Esophagus squamous epithelium (tissue), 5 donors: ENCODE measurements at regions not wholly inside any gene's neighbourhood (a gene's known extent, or its start where the extent isn't known, plus 50 kb on each side); places are given as distances from the start of the nearest gene placed in this dataset.

Experiments used
- DNase-seq: peaks from one replicate; lab custom pipeline; 2025; lab: John Stamatoyannopoulos, UW
- H3K27ac ChIP-seq, 4 donors: fragments of 200-600 bp; sonication (generic); one replicate each; pipeline ENCODE4 v1.5.1; 2016 to 2019; ENCODE audit warnings: mild to moderate bottlenecking in 1 of 4
- H3K27me3 ChIP-seq, 4 donors: fragments of 200-600 bp; sonication (generic); 1 replicate in 3 of 4; 2 replicates in 1 of 4; pipeline versions ENCODE4 v1.5.1 to v1.6.0; 2017 to 2021; ENCODE audit warnings: antibody characterized with exemption in 1 of 4
- H3K36me3 ChIP-seq, 3 donors: fragments of 200-600 bp; sonication (generic); one replicate each; pipeline ENCODE4 v1.5.1; 2016 to 2019
- H3K4me1 ChIP-seq, 3 donors: fragments of 200-600 bp; sonication (generic); one replicate each; pipeline ENCODE4 v1.5.1; 2017 to 2019
- H3K4me3 ChIP-seq, 4 donors: fragments of 200-600 bp; sonication (generic); 1 replicate in 3 of 4; 2 replicates in 1 of 4; pipeline ENCODE4 v1.5.1; 2016 to 2019; ENCODE audit warnings: mild to moderate bottlenecking in 2 of 4, moderate library complexity in 1 of 4
- H3K9me3 ChIP-seq, 3 donors: fragments of 200-600 bp; sonication (generic); one replicate each; pipeline ENCODE4 v1.5.1; 2016 to 2019
- CTCF ChIP-seq, 6 experiments: fragments of 450-650 bp in 4 of 6; fragments of 200-600 bp in 2 of 6; sonication (generic) in 2 of 6; IDR thresholded peaks; one replicate each; pipeline ENCODE4 v1.5.1; 2016 to 2019; ENCODE audit warnings: antibody characterized with exemption in 6 of 6, mild to moderate bottlenecking in 4 of 6, moderate library complexity in 4 of 6
- POLR2A ChIP-seq, 4 donors: fragments of 450-650 bp; IDR thresholded peaks; one replicate each; pipeline ENCODE4 v1.6.1; 2017; ENCODE audit warnings: antibody characterized with exemption in 4 of 4, mild to moderate bottlenecking in 4 of 4, moderate library complexity in 3 of 4
- WGBS, 2 donors: methylation state at CpG; one replicate each; pipeline ENCODE4 v1.1.5; 2018; 5-methylcytosine and 5-hydroxymethylcytosine counted together
- intact Hi-C: fragments of 100-400 bp; cut with DNase I; formaldehyde crosslinking; loops from one replicate; pipeline ENCODE4 v1.15.0; 2022
- donor health status: DM: yes; HTN: yes; CAD: no.

- no peaks in the 10 kb centered on the region for H3K27me3 ChIP-seq
- no peaks in the 10 kb centered on the region for H3K9me3 ChIP-seq
- DNase-seq = no peak
- TF ChIP-seq POLR2A (IDR thresholded peaks at IDR 0.05) = no peak
- no peak for TF ChIP-seq CTCF (IDR thresholded peaks at IDR 0.05)
- no peak overlapping the region for H3K4me3 ChIP-seq
- no peak overlapping the region for H3K27ac ChIP-seq
- no peaks in the 10 kb centered on the region for H3K36me3 ChIP-seq
- intact Hi-C loops = no loop called here
- no peaks in the 10 kb centered on the region for H3K4me1 ChIP-seq
Measured at GRCh38 chr1:106700211-106700610, 356.3 kb upstream of the PRMT6 start.

GRCh38 chr1:106705971-106706370 lies 350.5 kb upstream of the PRMT6 start:
- no peak overlapping the region for H3K4me3 ChIP-seq
- intact Hi-C loops = no loop called here
- H3K27me3 ChIP-seq = no peaks in the 10 kb centered on the region
- no peak overlapping the region for H3K27ac ChIP-seq
- H3K4me1 ChIP-seq = no peaks in the 10 kb centered on the region
- no peaks in the 10 kb centered on the region for H3K9me3 ChIP-seq
- TF ChIP-seq POLR2A (IDR thresholded peaks at IDR 0.05) (no peak), CTCF (IDR thresholded peaks at IDR 0.05) (no peak)
- no peaks in the 10 kb centered on the region for H3K36me3 ChIP-seq
- DNase-seq = no peak

GRCh38 chr1:106717591-106717990 lies 338.9 kb upstream of the PRMT6 start:
- 75 to 78% methylated on average over 7 of the region's 7 CpGs for WGBS, 2 donors
- Histone ChIP-seq H3K36me3 (no peaks in the 10 kb centered on the region), H3K9me3 (no peaks in the 10 kb centered on the region), H3K4me1 (no peaks in the 10 kb centered on the region), H3K4me3 (no peak overlapping the region), H3K27me3 (no peaks in the 10 kb centered on the region), H3K27ac (no peak overlapping the region)
- intact Hi-C loops = no loop called here
- DNase-seq = no peak
- TF ChIP-seq POLR2A (IDR thresholded peaks at IDR 0.05) = no peak
- TF ChIP-seq CTCF (IDR thresholded peaks at IDR 0.05) = no peak

GRCh38 chr1:106721790-106722189 lies 334.7 kb upstream of the PRMT6 start:
- no peak for DNase-seq

GRCh38 chr1:106722466-106722865 lies 334.0 kb upstream of the PRMT6 start:
- TF ChIP-seq CTCF (IDR thresholded peaks at IDR 0.05) (no peak), POLR2A (IDR thresholded peaks at IDR 0.05) (no peak)
- Histone ChIP-seq H3K36me3 (no peaks in the 10 kb centered on the region), H3K4me3 (no peak overlapping the region), H3K4me1 (no peaks in the 10 kb centered on the region), H3K27ac (no peak overlapping the region), H3K27me3 (no peaks in the 10 kb centered on the region), H3K9me3 (peaks cover 0 to 4% (median 0%) of the 10 kb centered on the region in 3 donors)
- DNase-seq = no peak
- intact Hi-C loops = no loop called here
- 8 to 36% methylated on average over 1 of the region's 1 CpG for WGBS, 2 donors

More at GRCh38 chr1:106721790-106722189, 334.7 kb upstream of the PRMT6 start:
- Histone ChIP-seq H3K27ac (no peak overlapping the region), H3K9me3 (peaks cover 0 to 4% (median 0%) of the 10 kb centered on the region in 3 donors), H3K4me1 (no peaks in the 10 kb centered on the region), H3K4me3 (no peak overlapping the region), H3K27me3 (no peaks in the 10 kb centered on the region), H3K36me3 (no peaks in the 10 kb centered on the region)
- TF ChIP-seq POLR2A (IDR thresholded peaks at IDR 0.05) = no peak
- TF ChIP-seq CTCF (IDR thresholded peaks at IDR 0.05) = no peak
- intact Hi-C loops = no loop called here
